ENCODE measurements at regions not wholly inside any gene's neighbourhood (a gene's known extent, or its start where the extent isn't known, plus 50 kb on each side); places are given as distances from the start of the nearest gene placed in this dataset.
"Not testable (repeated sequence)": the region's sequence is repeated elsewhere in the genome, so short reads cannot be mapped to it uniquely, and the experiment has no call there.

DNA sequence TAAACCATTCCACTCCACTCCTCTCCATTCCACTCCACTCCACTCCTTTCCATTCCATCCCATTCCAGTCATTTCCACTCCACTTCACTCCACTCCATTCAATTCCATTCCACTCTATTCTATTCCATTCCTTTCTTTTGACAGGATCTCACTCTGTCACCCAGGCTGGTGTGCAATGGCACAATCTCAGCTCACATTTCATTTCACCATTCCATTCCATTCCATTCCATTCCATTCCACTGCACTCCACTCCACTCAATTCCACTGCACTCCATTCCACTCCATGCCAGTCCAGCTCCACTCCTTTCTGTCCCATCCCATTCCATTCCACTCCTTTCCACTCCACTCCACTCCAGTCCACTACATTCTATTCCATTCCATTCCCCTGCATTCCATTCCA lies 638.6 kb downstream of the TP53TG3F start:
- H3K27me3 ChIP-seq (ENCODE audit: control insufficient read depth, insufficient read depth, low read length); in situ Hi-C loops (cut with HindIII; ENCODE audit: low pct_unique_long_range_greater_than_20kb, low sequenced_read_pairs); H3K9me3 ChIP-seq (ENCODE audit: control insufficient read depth, insufficient read depth, low read depth, low read length); H3K4me1 ChIP-seq (ENCODE audit: control insufficient read depth, insufficient read depth, low read length); ATAC-seq; H3K36me3 ChIP-seq (ENCODE audit: control insufficient read depth, insufficient read depth, low read length); H3K4me3 ChIP-seq (ENCODE audit: low read depth in 2 of 2, low read length in 2 of 2); POLR2A ChIA-PET; DNase-seq (ENCODE audit: low read depth, low spot score); BruUV-seq (replicated peaks); CTCF ChIA-PET; H3K27ac ChIP-seq (ENCODE audit: low read length): not testable (repeated sequence)
- intact Hi-C loops (cut with micrococcal nuclease; ENCODE audit: unreplicated experiment): loop anchor here (10.0 kb wide), 1 partner anchor 53 kb away; no protein-coding TSS in a partner anchor

DNA sequence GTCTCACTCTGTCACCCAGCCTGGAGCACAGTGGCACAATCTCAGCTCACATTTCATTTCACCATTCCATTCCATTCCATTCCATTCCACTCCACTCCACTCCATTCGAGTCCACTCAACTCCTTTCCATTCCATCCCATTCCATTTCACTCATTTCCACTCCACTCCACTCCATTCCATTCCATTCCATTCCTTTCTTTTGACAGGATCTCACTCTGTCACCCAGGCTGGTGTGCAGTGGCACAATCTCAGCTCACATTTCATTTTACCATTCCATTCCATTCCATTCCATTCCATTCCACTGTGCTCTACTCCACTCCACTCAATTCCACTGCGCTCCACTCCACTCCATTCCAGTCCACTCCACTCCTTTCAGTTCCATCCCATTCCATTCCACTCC lies 639.6 kb downstream of the TP53TG3F start:
- in situ Hi-C loops (cut with HindIII; ENCODE audit: low pct_unique_long_range_greater_than_20kb, low sequenced_read_pairs); BruUV-seq (replicated peaks); H3K9me3 ChIP-seq (ENCODE audit: control insufficient read depth, insufficient read depth, low read depth, low read length); H3K27ac ChIP-seq (ENCODE audit: low read length); POLR2A ChIA-PET; H3K4me1 ChIP-seq (ENCODE audit: control insufficient read depth, insufficient read depth, low read length); CTCF ChIA-PET; H3K4me3 ChIP-seq (ENCODE audit: low read depth in 2 of 2, low read length in 2 of 2); DNase-seq (ENCODE audit: low read depth, low spot score); H3K36me3 ChIP-seq (ENCODE audit: control insufficient read depth, insufficient read depth, low read length); ATAC-seq; H3K27me3 ChIP-seq (ENCODE audit: control insufficient read depth, insufficient read depth, low read length): not testable (repeated sequence)
- intact Hi-C loops (cut with micrococcal nuclease; ENCODE audit: unreplicated experiment): loop anchor here (10.0 kb wide), 1 partner anchor 54 kb away; no protein-coding TSS in a partner anchor
